Right ventricle myocardium superior (tissue), 1 donor: ENCODE measurements at regions not wholly inside any gene's neighbourhood (a gene's known extent, or its start where the extent isn't known, plus 50 kb on each side); places are given as distances from the start of the nearest gene placed in this dataset. TPM values are rescaled to one million over a fixed set of nuclear protein-coding genes. Genes with fewer than 3 reads are reported as not detected.

Experiments
- microRNA-seq: library from miRNA; unstranded; fragments of <30 nt; microRNA quantifications from one replicate; pipeline ENCODE4 v1.2.0, GENCODE V29; 2020
- donor health status: DM: no; HTN: yes; CAD: no; lungs with severe emphysema.

Small RNA genes in the stretch of these regions (microRNA-seq; reads per million reads assigned to microRNA genes)
- not detected for gene MIR1972-2
